ENCODE measurements at regions not wholly inside any gene's neighbourhood (a gene's known extent, or its start where the extent isn't known, plus 50 kb on each side); places are given as distances from the start of the nearest gene placed in this dataset.

- no peak overlapping the region for H3K4me3 ChIP-seq (ENCODE audit: low read length)
- TF ChIP-seq ZNF274 (IDR thresholded peaks at IDR 0.05; ENCODE audit: low read depth, low read length) = no peak
Measured at GRCh38 chr9:21576331-21577189, 94.4 kb upstream of the IFNE start.

GRCh38 chr9:21579247-21579671 lies 97.1 kb upstream of the IFNE start:
- no peak for TF ChIP-seq ZNF274 (IDR thresholded peaks at IDR 0.05; ENCODE audit: low read depth, low read length)
- no peak overlapping the region for H3K4me3 ChIP-seq (ENCODE audit: low read length)

DNA sequence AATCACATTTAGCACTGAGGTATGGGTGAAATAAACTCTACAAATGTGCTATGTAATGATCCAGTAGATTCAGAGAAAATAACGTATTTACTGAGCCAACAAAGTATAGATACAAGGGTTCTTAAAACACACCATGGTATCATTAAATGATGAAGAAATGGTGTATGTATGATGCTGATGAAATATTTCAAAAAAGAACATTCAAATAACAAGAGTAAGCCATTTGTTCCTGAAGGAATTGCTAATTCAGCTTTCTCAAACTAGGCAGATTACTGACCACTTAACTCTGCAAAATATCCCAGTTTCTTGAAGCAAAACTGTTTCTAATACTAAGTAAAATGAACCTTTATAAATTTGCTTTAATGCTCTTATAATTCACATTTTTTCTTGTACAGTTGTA lies 97.6 kb upstream of the IFNE start:
- no peak for TF ChIP-seq ZNF274 (IDR thresholded peaks at IDR 0.05; ENCODE audit: low read depth, low read length)
- H3K4me3 ChIP-seq (ENCODE audit: low read length) = no peak overlapping the region

GRCh38 chr9:21580636-21581378 lies 98.7 kb upstream of the IFNE start:
- TF ChIP-seq ZNF274 (IDR thresholded peaks at IDR 0.05; ENCODE audit: low read depth, low read length) = no peak

GRCh38 chr9:21583628-21584377 lies 101.7 kb upstream of the IFNE start:
- H3K4me3 ChIP-seq (ENCODE audit: low read length) = no peak overlapping the region
- TF ChIP-seq ZNF274 (IDR thresholded peaks at IDR 0.05; ENCODE audit: low read depth, low read length) = no peak

More at GRCh38 chr9:21580636-21581378, 98.7 kb upstream of the IFNE start:
- no peak overlapping the region for H3K4me3 ChIP-seq (ENCODE audit: low read length)

DNA sequence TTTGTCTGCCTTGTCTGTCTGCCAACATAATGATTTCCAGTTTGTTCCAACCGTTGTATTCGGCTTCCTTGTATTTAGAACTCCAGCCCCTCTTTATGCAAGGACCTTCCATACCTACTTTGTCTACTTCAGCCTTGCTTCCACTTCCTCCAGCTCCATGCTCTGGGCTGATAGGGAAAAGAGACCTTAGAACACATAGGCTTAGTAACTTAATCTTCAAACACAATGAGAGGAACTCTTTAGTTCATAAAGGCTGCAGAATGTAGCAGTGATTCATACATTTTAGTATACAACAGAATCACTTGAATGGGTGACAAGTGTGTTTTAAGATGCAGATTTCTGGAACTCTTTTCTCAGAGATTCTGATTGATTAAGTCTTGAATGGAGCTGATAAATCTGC lies 102.8 kb upstream of the IFNE start:
- TF ChIP-seq ZNF274 (IDR thresholded peaks at IDR 0.05; ENCODE audit: low read depth, low read length) = no peak
- H3K4me3 ChIP-seq (ENCODE audit: low read length) = no peak overlapping the region

GRCh38 chr9:21585756-21586752 lies 103.9 kb upstream of the IFNE start:
- no peak for TF ChIP-seq ZNF274 (IDR thresholded peaks at IDR 0.05; ENCODE audit: low read depth, low read length)
- H3K4me3 ChIP-seq (ENCODE audit: low read length) = no peak overlapping the region

GRCh38 chr9:21589344-21590056 lies 107.4 kb upstream of the IFNE start:
- TF ChIP-seq ZNF274 (IDR thresholded peaks at IDR 0.05; ENCODE audit: low read depth, low read length) = no peak

DNA sequence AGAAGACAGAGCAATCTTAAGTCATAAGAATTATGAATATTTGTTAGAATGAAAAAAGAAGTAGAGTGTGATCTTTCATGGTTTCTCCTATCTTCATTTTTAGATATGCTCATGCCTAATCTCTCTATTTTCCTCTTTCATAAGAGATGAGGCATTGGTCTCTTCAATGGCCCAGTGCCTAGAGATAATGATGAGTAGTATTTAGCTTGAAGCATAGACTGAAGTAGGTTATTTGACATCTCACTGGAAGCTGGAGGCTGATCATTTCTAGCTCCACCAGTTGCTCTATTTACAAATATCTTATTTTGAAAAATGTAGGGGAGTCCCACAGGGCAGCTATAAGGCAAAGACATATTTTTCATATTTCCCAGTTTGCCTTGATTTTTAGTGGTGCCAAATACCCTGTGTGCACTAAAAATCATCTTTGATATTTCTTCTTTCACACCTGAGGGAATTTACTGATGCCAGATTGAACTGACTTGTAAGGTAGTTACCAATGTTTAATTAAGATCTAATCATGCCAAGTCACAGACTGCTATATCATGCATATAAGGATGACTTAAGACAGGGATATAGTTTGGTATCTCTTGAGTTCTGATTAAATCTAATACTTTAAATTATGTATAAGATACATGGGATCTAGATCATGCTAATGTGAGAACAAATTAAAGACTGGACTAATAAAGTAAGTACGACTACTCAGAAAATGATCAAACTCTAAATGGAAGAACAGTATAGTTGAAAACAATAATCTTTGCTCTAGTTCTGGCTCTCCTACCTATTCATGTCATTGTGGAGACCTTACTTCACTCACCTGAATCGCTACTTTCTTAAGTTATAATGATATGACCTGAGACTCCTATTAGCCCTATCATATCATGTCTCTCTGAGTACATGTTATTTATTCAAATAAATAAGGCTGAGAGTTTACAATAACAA lies 108.2 kb upstream of the IFNE start:
- H3K4me3 ChIP-seq (ENCODE audit: low read length) = no peak overlapping the region
- no peak for TF ChIP-seq ZNF274 (IDR thresholded peaks at IDR 0.05; ENCODE audit: low read depth, low read length)

More at GRCh38 chr9:21589344-21590056, 107.4 kb upstream of the IFNE start:
- H3K4me3 ChIP-seq (ENCODE audit: low read length) = no peak overlapping the region

DNA sequence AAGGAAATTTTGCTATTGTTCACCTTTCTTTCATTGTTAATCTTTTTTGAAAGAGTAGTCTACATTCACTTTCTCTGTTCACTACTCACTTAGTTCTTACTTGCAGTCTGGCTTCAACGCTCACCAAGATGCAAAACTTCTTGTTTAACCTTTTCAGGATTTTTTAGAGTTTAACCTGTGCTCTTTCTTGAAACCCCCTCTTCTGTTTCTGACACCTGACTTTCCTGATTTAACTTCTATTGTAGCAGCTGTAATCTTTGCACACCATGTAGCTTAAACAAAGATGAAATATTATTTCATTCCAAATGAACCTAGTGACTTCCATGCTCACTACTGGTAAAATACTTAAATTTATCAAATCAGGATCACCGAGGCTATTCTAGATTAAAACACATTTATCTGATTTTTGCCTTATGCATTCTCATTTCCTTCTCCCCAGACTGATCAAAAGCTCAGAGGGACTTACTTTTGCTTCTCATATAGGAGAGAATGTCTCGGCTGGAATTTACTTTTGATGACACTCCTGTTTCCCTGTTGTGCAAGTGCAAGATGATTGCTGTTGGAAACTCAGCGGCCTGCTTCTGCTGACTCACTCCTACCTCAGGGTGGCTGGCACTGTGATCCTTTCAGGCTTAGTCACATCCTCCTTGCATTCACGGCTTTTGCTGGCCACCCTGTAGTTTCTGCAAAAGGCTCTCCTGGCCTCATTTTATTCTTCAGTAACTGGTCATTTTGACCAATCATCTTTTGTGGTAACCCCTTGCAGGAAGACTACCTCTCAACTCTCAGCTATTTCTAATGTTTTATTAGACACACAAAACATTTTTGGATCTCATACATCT lies 109.3 kb upstream of the IFNE start:
- no peak for TF ChIP-seq ZNF274 (IDR thresholded peaks at IDR 0.05; ENCODE audit: low read depth, low read length)
- H3K4me3 ChIP-seq (ENCODE audit: low read length) = no peak overlapping the region

DNA sequence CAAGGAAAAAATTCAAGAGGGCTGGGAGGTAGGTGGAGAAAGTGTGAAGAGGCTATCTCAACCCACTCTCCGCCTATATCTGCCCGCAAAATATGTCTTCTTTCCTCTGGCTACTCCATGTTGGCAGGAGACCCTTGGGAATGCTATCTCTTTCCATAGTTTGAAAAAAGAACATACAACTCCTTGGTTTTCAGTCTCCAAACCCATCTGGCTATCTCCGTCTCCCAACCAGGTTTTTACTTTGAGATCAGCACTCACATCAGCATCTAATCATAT lies 109.9 kb upstream of the IFNE start:
- H3K4me3 ChIP-seq (ENCODE audit: low read length) = no peak overlapping the region
- TF ChIP-seq ZNF274 (IDR thresholded peaks at IDR 0.05; ENCODE audit: low read depth, low read length) = no peak

Measured in GM08714 (cell line).